Calu3 (cell line): ENCODE measurements at regions not wholly inside any gene's neighbourhood (a gene's known extent, or its start where the extent isn't known, plus 50 kb on each side); places are given as distances from the start of the nearest gene placed in this dataset.

ENCODE experiments used
- BruUV-seq: library from RNA; stranded (reverse); fragments of 400-500 nt; replicated peaks from 2 replicates; lab custom pipeline; 2021; lab: Mats Ljungman, UMichigan
- CTCF ChIA-PET: fragments of 300-600 bp; sonication (Branson Sonifier 250); formaldehyde crosslinking; loops from one replicate; lab custom pipeline; 2022; ENCODE audit warnings: antibody characterized with exemption; lab: Charles Lee
- DNase-seq: peaks from one replicate; pipeline ENCODE4 v3.0.0; 2022
- H3K27ac Mint-ChIP-seq: one replicate; pipeline ENCODE4 v1.8.0; 2022; ENCODE audit warnings: mixed read lengths; ENCODE audit not compliant: unreplicated experiment
- H3K27me3 Mint-ChIP-seq: one replicate; pipeline ENCODE4 v1.8.0; 2022; ENCODE audit warnings: mixed read lengths; ENCODE audit not compliant: unreplicated experiment
- H3K36me3 Mint-ChIP-seq: one replicate; pipeline ENCODE4 v1.8.0; 2022; ENCODE audit warnings: mild to moderate bottlenecking, moderate library complexity, mixed read lengths; ENCODE audit not compliant: insufficient read depth, unreplicated experiment
- H3K4me1 Mint-ChIP-seq: one replicate; pipeline ENCODE4 v1.8.0; 2022; ENCODE audit warnings: mild to moderate bottlenecking, low read depth, mixed read lengths; ENCODE audit not compliant: unreplicated experiment
- H3K4me3 Mint-ChIP-seq: one replicate; pipeline ENCODE4 v1.8.0; 2022; ENCODE audit warnings: mild to moderate bottlenecking, low read depth, moderate library complexity, mixed read lengths; ENCODE audit not compliant: unreplicated experiment
- H3K9me3 Mint-ChIP-seq: one replicate; pipeline ENCODE4 v1.8.0; 2022; ENCODE audit warnings: low read depth, mixed read lengths; ENCODE audit not compliant: unreplicated experiment
- intact Hi-C: fragments of 100-400 bp; cut with micrococcal nuclease; formaldehyde crosslinking; loops from one replicate; pipeline ENCODE4 v1.10.0; 2022; ENCODE audit not compliant: unreplicated experiment
- TF ChIP-seq, protein P1 (sequence below): fragments of 200-600 bp; IDR thresholded peaks from one replicate; pipeline ENCODE4 v1.8.0; 2022; ENCODE audit warnings: antibody characterized with exemption; ENCODE audit not compliant: unreplicated experiment

DNA sequence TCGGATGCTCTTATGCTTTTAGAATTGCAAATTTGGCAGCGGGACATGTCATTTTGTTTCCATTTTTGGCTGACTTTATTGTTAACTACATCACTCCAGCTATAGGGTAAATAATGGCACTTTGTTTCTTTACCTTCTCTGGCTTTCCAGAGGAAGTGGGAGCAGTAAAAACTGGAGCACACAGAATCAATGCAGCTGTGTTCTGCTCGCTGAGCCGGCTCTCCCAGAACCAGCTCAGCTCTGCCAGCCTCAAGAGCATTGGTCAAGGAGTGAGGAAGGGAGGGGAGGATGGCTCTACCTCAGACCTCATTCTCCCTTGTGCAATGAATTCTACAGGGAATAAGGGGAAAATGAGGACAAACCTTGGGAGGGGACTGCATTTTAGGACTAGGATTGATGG lies 50.5 kb upstream of the SPATA13 start:
- Mint-ChIP-seq H3K36me3 (no peaks in the 10 kb centered on the region), H3K4me1 (peaks cover 9% of the 10 kb centered on the region), H3K27me3 (no peaks in the 10 kb centered on the region), H3K9me3 (no peaks in the 10 kb centered on the region), H3K4me3 (no peak overlapping the region), H3K27ac (no peak overlapping the region)
- TF ChIP-seq, protein P1, sequence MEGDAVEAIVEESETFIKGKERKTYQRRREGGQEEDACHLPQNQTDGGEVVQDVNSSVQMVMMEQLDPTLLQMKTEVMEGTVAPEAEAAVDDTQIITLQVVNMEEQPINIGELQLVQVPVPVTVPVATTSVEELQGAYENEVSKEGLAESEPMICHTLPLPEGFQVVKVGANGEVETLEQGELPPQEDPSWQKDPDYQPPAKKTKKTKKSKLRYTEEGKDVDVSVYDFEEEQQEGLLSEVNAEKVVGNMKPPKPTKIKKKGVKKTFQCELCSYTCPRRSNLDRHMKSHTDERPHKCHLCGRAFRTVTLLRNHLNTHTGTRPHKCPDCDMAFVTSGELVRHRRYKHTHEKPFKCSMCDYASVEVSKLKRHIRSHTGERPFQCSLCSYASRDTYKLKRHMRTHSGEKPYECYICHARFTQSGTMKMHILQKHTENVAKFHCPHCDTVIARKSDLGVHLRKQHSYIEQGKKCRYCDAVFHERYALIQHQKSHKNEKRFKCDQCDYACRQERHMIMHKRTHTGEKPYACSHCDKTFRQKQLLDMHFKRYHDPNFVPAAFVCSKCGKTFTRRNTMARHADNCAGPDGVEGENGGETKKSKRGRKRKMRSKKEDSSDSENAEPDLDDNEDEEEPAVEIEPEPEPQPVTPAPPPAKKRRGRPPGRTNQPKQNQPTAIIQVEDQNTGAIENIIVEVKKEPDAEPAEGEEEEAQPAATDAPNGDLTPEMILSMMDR: no peak
- CTCF ChIA-PET: no interaction called here
- BruUV-seq: no TSS peak
- intact Hi-C loops: no loop called here
- no peak for DNase-seq
